IMR-90 (cell line): ENCODE measurements at regions not wholly inside any gene's neighbourhood (a gene's known extent, or its start where the extent isn't known, plus 50 kb on each side); places are given as distances from the start of the nearest gene placed in this dataset.
A peak's percentile ranks its signal among the peaks of the same experiment; 100 is the strongest.

Experiments used
- ATAC-seq: fragments of 200-7000 bp; cut with Tn5 transposase; 2 replicates; pipeline ENCODE4 v1.9.1; 2020; ENCODE audit warnings: low read depth, mild to moderate bottlenecking, moderate library complexity
- BruUV-seq: library from RNA; stranded (reverse); fragments of 400-500 nt; replicated peaks from 2 replicates; lab custom pipeline; 2021; lab: Mats Ljungman, UMichigan
- CTCF ChIA-PET: fragments of 300-600 bp; formaldehyde crosslinking; extraction: SDS; loops from one replicate; lab custom pipeline; 2021; ENCODE audit warnings: antibody characterized with exemption; lab: Yijun Ruan, JAX
- POLR2A ChIA-PET: fragments of 300-600 bp; sonication (Branson Sonifier 250); formaldehyde crosslinking; loops from one replicate; lab custom pipeline; 2022; ENCODE audit warnings: antibody characterized with exemption; ENCODE audit not compliant: unreplicated experiment; lab: Charles Lee
- DNase-seq: peaks from one replicate; pipeline ENCODE4 v3.0.0; 2013
- H2AFZ ChIP-seq: replicated peaks from 2 replicates; pipeline ENCODE3; 2013; ENCODE audit warnings: low read length, mild to moderate bottlenecking; ENCODE audit not compliant: poor library complexity
- H2AK5ac ChIP-seq: 2 replicates; pipeline ENCODE4 v1.6.1; 2013; ENCODE audit warnings: low read depth, low read length, inconsistent platforms
- H2AK9ac ChIP-seq: replicated peaks from 2 replicates; pipeline ENCODE3; 2013; ENCODE audit warnings: mild to moderate bottlenecking, low read depth, low read length, moderate library complexity; ENCODE audit not compliant: poor library complexity
- H2BK120ac ChIP-seq: 2 replicates; pipeline ENCODE4 v1.6.1; 2013; ENCODE audit warnings: low read depth, low read length, inconsistent platforms
- H2BK15ac ChIP-seq: 3 replicates; pipeline ENCODE4 v1.6.1; 2013; ENCODE audit warnings: low read depth, low read length, inconsistent platforms
- H2BK20ac ChIP-seq: 2 replicates; pipeline ENCODE4 v1.6.1; 2013; ENCODE audit warnings: low read depth, mild to moderate bottlenecking, inconsistent platforms, low read length, moderate library complexity
- H2BK5ac ChIP-seq: 2 replicates; pipeline ENCODE4 v1.6.1; 2013; ENCODE audit warnings: mild to moderate bottlenecking, low read depth, low read length, inconsistent platforms; ENCODE audit not compliant: poor library complexity, severe bottlenecking
- H3K14ac ChIP-seq: replicated peaks from 2 replicates; pipeline ENCODE4 v1.6.1; 2013; ENCODE audit warnings: low read depth, low read length, inconsistent platforms
- H3K18ac ChIP-seq: 2 replicates; pipeline ENCODE4 v1.6.1; 2013; ENCODE audit warnings: low read depth, low read length, control low read depth
- H3K23ac ChIP-seq: 2 replicates; pipeline ENCODE4 v1.6.1; 2013; ENCODE audit warnings: low read depth, low read length, inconsistent platforms
- H3K27ac ChIP-seq: 2 replicates; pipeline ENCODE4 v1.5.1; 2013; ENCODE audit warnings: mild to moderate bottlenecking, control low read depth, low read length; ENCODE audit not compliant: insufficient read depth
- H3K27me3 ChIP-seq: 2 replicates; pipeline ENCODE4 v1.6.1; 2013; ENCODE audit warnings: low read length; ENCODE audit not compliant: control insufficient read depth, insufficient read depth
- H3K36me3 ChIP-seq: 2 replicates; pipeline ENCODE4 v1.6.1; 2013; ENCODE audit warnings: low read length, mixed read lengths; ENCODE audit not compliant: control insufficient read depth, insufficient read depth
- H3K4ac ChIP-seq: 2 replicates; pipeline ENCODE4 v1.6.1; 2013; ENCODE audit warnings: low read depth, low read length, inconsistent platforms
- H3K4me1 ChIP-seq: 2 replicates; pipeline ENCODE4 v1.6.1; 2013; ENCODE audit warnings: low read length, mixed read lengths; ENCODE audit not compliant: control insufficient read depth, insufficient read depth
- H3K4me2 ChIP-seq: 2 replicates; pipeline ENCODE4 v1.6.1; 2013; ENCODE audit warnings: low read depth, mild to moderate bottlenecking, control low read depth, low read length, moderate library complexity
- H3K4me3 ChIP-seq: 2 replicates; pipeline ENCODE4 v1.5.1; 2013; ENCODE audit warnings: low read depth, mild to moderate bottlenecking, control low read depth, low read length, moderate library complexity; ENCODE audit not compliant: insufficient read depth
- H3K56ac ChIP-seq: 2 replicates; pipeline ENCODE4 v1.6.1; 2013; ENCODE audit warnings: low read length, inconsistent platforms; ENCODE audit not compliant: insufficient read depth; ENCODE audit errors: extremely low read depth
- H3K79me1 ChIP-seq, 2 experiments: 2 replicates each; pipeline ENCODE4 v1.6.1; 2013; ENCODE audit warnings: low read length in 2 of 2, inconsistent platforms in 1 of 2, low read depth in 1 of 2
- H3K9ac ChIP-seq: 2 replicates; pipeline ENCODE4 v1.6.1; 2013; ENCODE audit warnings: low read depth, low read length, control low read depth
- H3K9me1 ChIP-seq: 2 replicates; pipeline ENCODE4 v1.6.1; 2013; ENCODE audit warnings: low read length, inconsistent platforms; ENCODE audit not compliant: insufficient read depth
- H3K9me3 ChIP-seq: 2 replicates; pipeline ENCODE4 v1.6.1; 2013; ENCODE audit warnings: low read length; ENCODE audit not compliant: control insufficient read depth, insufficient read depth
- H4K20me1 ChIP-seq: 2 replicates; pipeline ENCODE4 v1.6.1; 2013; ENCODE audit warnings: low read length, inconsistent platforms; ENCODE audit not compliant: insufficient read depth
- H4K5ac ChIP-seq: 2 replicates; pipeline ENCODE4 v1.6.1; 2013; ENCODE audit warnings: mild to moderate bottlenecking, low read depth, low read length, control low read depth
- H4K8ac ChIP-seq, 2 experiments: 2 replicates each; pipeline ENCODE4 v1.6.1; 2013; ENCODE audit warnings: low read depth in 2 of 2, low read length in 2 of 2, control low read depth in 1 of 2, inconsistent platforms in 1 of 2
- H4K91ac ChIP-seq: 2 replicates; pipeline ENCODE4 v1.6.1; 2013; ENCODE audit warnings: low read depth, low read length, inconsistent platforms; ENCODE audit not compliant: insufficient read depth
- FOS ChIP-seq: fragments of 150-350 bp; IDR thresholded peaks from 2 replicates; pipeline ENCODE4 v1.6.1; 2016; ENCODE audit warnings: low read depth, low read length
- MAFK ChIP-seq: IDR thresholded peaks from 2 replicates; pipeline ENCODE4 v1.6.1; 2012; ENCODE audit warnings: low read depth, low read length, improper control_type of control experiment
- MXI1 ChIP-seq: IDR thresholded peaks from 2 replicates; pipeline ENCODE4 v1.6.1; 2012; ENCODE audit warnings: low read depth, mild to moderate bottlenecking, low read length, moderate library complexity, borderline replicate concordance
- RCOR1 ChIP-seq: IDR thresholded peaks from 2 replicates; pipeline ENCODE4 v1.6.1; 2012; ENCODE audit warnings: mild to moderate bottlenecking, low read length, improper control_type of control experiment; ENCODE audit not compliant: insufficient replicate concordance
- SMC3 ChIP-seq: fragments of 150-350 bp; IDR thresholded peaks from 2 replicates; pipeline ENCODE4 v1.6.1; 2016; ENCODE audit warnings: low read depth, mild to moderate bottlenecking, antibody characterized with exemption, low read length, moderate library complexity
- dilution Hi-C: fragments of 300-500 bp; cut with HindIII; formaldehyde crosslinking; loops from one replicate; pipeline ENCODE4 v1.14.3; 2018; ENCODE audit warnings: low sequenced_read_pairs; ENCODE audit not compliant: unreplicated experiment
- in situ Hi-C: fragments of 300-500 bp; cut with MboI; formaldehyde crosslinking; loops from 3 replicates; pipeline ENCODE4 v1.14.3; 2019; ENCODE audit warnings: low sequenced_read_pairs, inconsistent platforms, mixed read lengths
- intact Hi-C: fragments of 100-400 bp; cut with micrococcal nuclease; formaldehyde crosslinking; loops from 2 replicates; pipeline ENCODE4 v1.10.0; 2022

- Histone ChIP-seq H3K18ac (no peak overlapping the region), H3K4me1 (peaks cover 6% of the 10 kb centered on the region), H2AK9ac (no peak overlapping the region), H4K5ac (no peak overlapping the region), H2BK5ac (no peak overlapping the region), H3K4me2 (no peak overlapping the region), H3K9me1 (peaks cover 8% of the 10 kb centered on the region; the same call in 1 of the 2 replicates), H2AK5ac (no peak overlapping the region), H3K9ac (no peak overlapping the region), H3K56ac (no peak overlapping the region), H2AFZ (no peak overlapping the region), H3K4ac (no peak overlapping the region), H2BK20ac (no peak overlapping the region), H3K36me3 (no peaks in the 10 kb centered on the region), H3K79me1 (no peaks in the 10 kb centered on the region), H3K23ac (no peak overlapping the region), H4K91ac (no peak overlapping the region), H3K14ac (no peak overlapping the region), H3K27me3 (no peaks in the 10 kb centered on the region), H4K20me1 (no peaks in the 10 kb centered on the region), H4K8ac (no peak overlapping the region), H2BK120ac (no peak overlapping the region), H3K27ac (no peak overlapping the region), H3K9me3 (peaks cover 3% of the 10 kb centered on the region; the same call in 1 of the 2 replicates), H3K4me3 (no peak overlapping the region), H2BK15ac (no peak overlapping the region)
- dilution Hi-C loops (no loop called here), intact Hi-C loops (no loop called here), in situ Hi-C loops (no loop called here)
- BruUV-seq = no TSS peak
- TF ChIP-seq MXI1 (no peak), SMC3 (no peak), RCOR1 (no peak), MAFK (peak; percentile 84), FOS (no peak)
- ChIA-PET POLR2A (no interaction called here), CTCF (no interaction called here)
- ATAC-seq (no peak), DNase-seq (peak; percentile 26)
Measured at GRCh38 chr6:73941892-73942291, 245.9 kb downstream of the CD109 start.
